CD4-positive, CD25-positive, alpha-beta regulatory T cell (primary cell): ENCODE measurements at regions not wholly inside any gene's neighbourhood (a gene's known extent, or its start where the extent isn't known, plus 50 kb on each side); places are given as distances from the start of the nearest gene placed in this dataset.
"Not testable (repeated sequence)": the region's sequence is repeated elsewhere in the genome, so short reads cannot be mapped to it uniquely, and the experiment has no call there.

Experiments used
- ATAC-seq, 2 donors: fragments of 150-1000 bp; cut with Tn5 transposase; one replicate each; pipeline ENCODE4 v1.10.0; 2021; ENCODE audit warnings: low read depth in 2 of 2, moderate number of reproducible peaks in 2 of 2, moderate library complexity in 1 of 2
- DNase-seq, 3 donors: peaks; one replicate each; pipeline versions ENCODE4 v3.0.0 to v3.0.0-alpha.2; 2012 to 2022; ENCODE audit warnings: mixed read lengths in 1 of 3
- H3K27ac ChIP-seq: one replicate; pipeline ENCODE4 v1.7.0; 2013; ENCODE audit warnings: mild to moderate bottlenecking, low read length; ENCODE audit not compliant: insufficient read depth, poor library complexity, severe bottlenecking
- H3K27me3 ChIP-seq: one replicate; pipeline ENCODE4 v1.7.0; 2013; ENCODE audit warnings: low read length; ENCODE audit not compliant: control insufficient read depth, insufficient read depth
- H3K36me3 ChIP-seq: one replicate; pipeline ENCODE4 v1.7.0; 2013; ENCODE audit warnings: mild to moderate bottlenecking, low read length, moderate library complexity; ENCODE audit not compliant: control insufficient read depth, insufficient read depth
- H3K4me1 ChIP-seq: 2 replicates; pipeline ENCODE4 v1.7.0; 2013; ENCODE audit warnings: mild to moderate bottlenecking, low read length; ENCODE audit not compliant: insufficient read depth, control insufficient read depth, poor library complexity, severe bottlenecking
- H3K4me3 ChIP-seq: one replicate; pipeline ENCODE4 v1.7.0; 2013; ENCODE audit warnings: low read depth, mild to moderate bottlenecking, low read length, moderate library complexity
- H3K9me3 ChIP-seq, 2 experiments: 1 replicate in 1 of 2; 2 replicates in 1 of 2; pipeline ENCODE4 v1.7.0; 2013; ENCODE audit warnings: low read length in 2 of 2, mild to moderate bottlenecking in 1 of 2, moderate library complexity in 1 of 2; ENCODE audit not compliant: control insufficient read depth in 2 of 2
- H3K27ac Mint-ChIP-seq, 3 donors: one replicate each; pipeline ENCODE4 v1.8.0; 2020 to 2022; ENCODE audit warnings: mild to moderate bottlenecking in 3 of 3, mixed read lengths in 3 of 3, moderate library complexity in 2 of 3
- H3K27me3 Mint-ChIP-seq: one replicate; pipeline ENCODE4 v1.8.0; 2022; ENCODE audit warnings: mild to moderate bottlenecking, mixed read lengths
- H3K36me3 Mint-ChIP-seq: one replicate; pipeline ENCODE4 v1.8.0; 2020; ENCODE audit warnings: mixed read lengths
- H3K4me1 Mint-ChIP-seq, 4 donors: one replicate each; pipeline ENCODE4 v1.8.0; 2020 to 2022; ENCODE audit warnings: mixed read lengths in 4 of 4, mild to moderate bottlenecking in 1 of 4
- H3K4me3 Mint-ChIP-seq, 4 donors: one replicate each; pipeline ENCODE4 v1.8.0; 2020 to 2022; ENCODE audit warnings: mild to moderate bottlenecking in 4 of 4, mixed read lengths in 4 of 4, moderate library complexity in 3 of 4
- H3K9me3 Mint-ChIP-seq, 7 donors: one replicate each; pipeline ENCODE4 v1.8.0; 2020 to 2022; ENCODE audit warnings: mixed read lengths in 7 of 7, mild to moderate bottlenecking in 3 of 7, moderate library complexity in 2 of 7

- H3K4me1 ChIP-seq, H3K4me3 Mint-ChIP-seq, H3K27ac Mint-ChIP-seq, H3K4me3 ChIP-seq, H3K27me3 Mint-ChIP-seq, H3K9me3 Mint-ChIP-seq, DNase-seq, ATAC-seq, H3K27me3 ChIP-seq, H3K4me1 Mint-ChIP-seq, H3K36me3 Mint-ChIP-seq, H3K9me3 ChIP-seq, H3K36me3 ChIP-seq, H3K27ac ChIP-seq: not testable (repeated sequence)
Measured at GRCh38 chr12:29884957-29885356, 101.2 kb upstream of the TMTC1 start.

- ATAC-seq (no peak), DNase-seq (no peak)
- Mint-ChIP-seq H3K36me3 (no peaks in the 10 kb centered on the region), H3K4me1 (no peaks in the 10 kb centered on the region), H3K27me3 (no peaks in the 10 kb centered on the region), H3K9me3 (peaks cover 0 to 7% (median 6%) of the 10 kb centered on the region in 7 donors), H3K27ac (no peak overlapping the region), H3K4me3 (no peak overlapping the region)
- Histone ChIP-seq H3K4me1 (no peaks in the 10 kb centered on the region), H3K27ac (no peak overlapping the region), H3K9me3 (no peaks in the 10 kb centered on the region), H3K36me3 (no peaks in the 10 kb centered on the region), H3K27me3 (no peaks in the 10 kb centered on the region), H3K4me3 (no peak overlapping the region)
Measured at GRCh38 chr12:29883941-29884554, 100.3 kb upstream of the TMTC1 start.

GRCh38 chr12:29883525-29883924 lies 99.8 kb upstream of the TMTC1 start:
- no peaks in the 10 kb centered on the region for H3K36me3 Mint-ChIP-seq
- Histone ChIP-seq H3K27ac (no peak overlapping the region), H3K4me1 (no peaks in the 10 kb centered on the region), H3K36me3 (no peaks in the 10 kb centered on the region), H3K4me3 (no peak overlapping the region), H3K9me3 (no peaks in the 10 kb centered on the region), H3K27me3 (no peaks in the 10 kb centered on the region)
- ATAC-seq (no peak), DNase-seq (no peak)
- H3K9me3 Mint-ChIP-seq, result peaks cover under 1 to 7% (median 6%) of the 10 kb centered on the region in 7 donors
- no peak overlapping the region for H3K4me3 Mint-ChIP-seq
- H3K27ac Mint-ChIP-seq, result no peak overlapping the region
- no peaks in the 10 kb centered on the region for H3K4me1 Mint-ChIP-seq
- H3K27me3 Mint-ChIP-seq, result no peaks in the 10 kb centered on the region

- peaks cover 3 to 10% (median 7%) of the 10 kb centered on the region in 7 donors for H3K9me3 Mint-ChIP-seq
- H3K4me3 Mint-ChIP-seq, result no peak overlapping the region
- Histone ChIP-seq H3K4me3 (no peak overlapping the region), H3K9me3 (no peaks in the 10 kb centered on the region), H3K27me3 (no peaks in the 10 kb centered on the region), H3K4me1 (no peaks in the 10 kb centered on the region), H3K36me3 (no peaks in the 10 kb centered on the region), H3K27ac (no peak overlapping the region)
- no peaks in the 10 kb centered on the region for H3K4me1 Mint-ChIP-seq
- no peak overlapping the region for H3K27ac Mint-ChIP-seq
- DNase-seq (no peak), ATAC-seq (no peak)
- no peaks in the 10 kb centered on the region for H3K27me3 Mint-ChIP-seq
- H3K36me3 Mint-ChIP-seq, result no peaks in the 10 kb centered on the region
Measured at GRCh38 chr12:29882846-29883245, 99.1 kb upstream of the TMTC1 start.

- Histone ChIP-seq H3K4me1 (no peaks in the 10 kb centered on the region), H3K4me3 (no peak overlapping the region), H3K36me3 (no peaks in the 10 kb centered on the region), H3K27me3 (no peaks in the 10 kb centered on the region), H3K9me3 (no peaks in the 10 kb centered on the region), H3K27ac (no peak overlapping the region)
- no peaks in the 10 kb centered on the region for H3K36me3 Mint-ChIP-seq
- DNase-seq, result no peak
- no peak overlapping the region for H3K4me3 Mint-ChIP-seq
- H3K27me3 Mint-ChIP-seq, result no peaks in the 10 kb centered on the region
- H3K27ac Mint-ChIP-seq, result no peak overlapping the region
- H3K9me3 Mint-ChIP-seq, result peaks cover 2 to 17% (median 8%) of the 10 kb centered on the region in 7 donors
- no peaks in the 10 kb centered on the region for H3K4me1 Mint-ChIP-seq
- ATAC-seq, result no peak
Measured at GRCh38 chr12:29880987-29881386, 97.2 kb upstream of the TMTC1 start.

- Mint-ChIP-seq H3K4me3 (no peak overlapping the region), H3K9me3 (peaks cover 2 to 17% (median 12%) of the 10 kb centered on the region in 7 donors), H3K27me3 (no peaks in the 10 kb centered on the region), H3K4me1 (no peaks in the 10 kb centered on the region), H3K36me3 (no peaks in the 10 kb centered on the region), H3K27ac (no peak overlapping the region)
- DNase-seq (no peak), ATAC-seq (no peak)
- no peak overlapping the region for H3K4me3 ChIP-seq
- no peaks in the 10 kb centered on the region for H3K4me1 ChIP-seq
- H3K36me3 ChIP-seq, result no peaks in the 10 kb centered on the region
- no peak overlapping the region for H3K27ac ChIP-seq
- no peaks in the 10 kb centered on the region for H3K9me3 ChIP-seq
- no peaks in the 10 kb centered on the region for H3K27me3 ChIP-seq
Measured at GRCh38 chr12:29879606-29880308, 96.0 kb upstream of the TMTC1 start.

- no peak overlapping the region for H3K27ac ChIP-seq
- Mint-ChIP-seq H3K9me3 (peaks cover 0 to 11% (median 2%) of the 10 kb centered on the region in 7 donors), H3K27me3 (no peaks in the 10 kb centered on the region), H3K4me3 (no peak overlapping the region), H3K4me1 (no peaks in the 10 kb centered on the region), H3K36me3 (no peaks in the 10 kb centered on the region), H3K27ac (no peak overlapping the region)
- DNase-seq (no peak), ATAC-seq (no peak)
- no peaks in the 10 kb centered on the region for H3K9me3 ChIP-seq
- no peaks in the 10 kb centered on the region for H3K36me3 ChIP-seq
- no peaks in the 10 kb centered on the region for H3K4me1 ChIP-seq
- H3K4me3 ChIP-seq, result no peak overlapping the region
- no peaks in the 10 kb centered on the region for H3K27me3 ChIP-seq
Measured at GRCh38 chr12:29869946-29870345, 86.2 kb upstream of the TMTC1 start.

- Histone ChIP-seq H3K36me3 (no peaks in the 10 kb centered on the region), H3K27me3 (no peaks in the 10 kb centered on the region), H3K9me3 (no peaks in the 10 kb centered on the region), H3K4me3 (no peak overlapping the region), H3K4me1 (no peaks in the 10 kb centered on the region), H3K27ac (no peak overlapping the region)
- H3K9me3 Mint-ChIP-seq, result peaks cover 0 to 11% (median 4%) of the 10 kb centered on the region in 7 donors
- H3K27me3 Mint-ChIP-seq, result no peaks in the 10 kb centered on the region
- H3K4me1 Mint-ChIP-seq, result no peaks in the 10 kb centered on the region
- H3K27ac Mint-ChIP-seq, result no peak overlapping the region
- ATAC-seq (no peak), DNase-seq (no peak)
- H3K4me3 Mint-ChIP-seq, result no peak overlapping the region
- H3K36me3 Mint-ChIP-seq, result no peaks in the 10 kb centered on the region
Measured at GRCh38 chr12:29867823-29868222, 84.1 kb upstream of the TMTC1 start.
